ENCODE measurements at regions not wholly inside any gene's neighbourhood (a gene's known extent, or its start where the extent isn't known, plus 50 kb on each side); places are given as distances from the start of the nearest gene placed in this dataset.

DNA sequence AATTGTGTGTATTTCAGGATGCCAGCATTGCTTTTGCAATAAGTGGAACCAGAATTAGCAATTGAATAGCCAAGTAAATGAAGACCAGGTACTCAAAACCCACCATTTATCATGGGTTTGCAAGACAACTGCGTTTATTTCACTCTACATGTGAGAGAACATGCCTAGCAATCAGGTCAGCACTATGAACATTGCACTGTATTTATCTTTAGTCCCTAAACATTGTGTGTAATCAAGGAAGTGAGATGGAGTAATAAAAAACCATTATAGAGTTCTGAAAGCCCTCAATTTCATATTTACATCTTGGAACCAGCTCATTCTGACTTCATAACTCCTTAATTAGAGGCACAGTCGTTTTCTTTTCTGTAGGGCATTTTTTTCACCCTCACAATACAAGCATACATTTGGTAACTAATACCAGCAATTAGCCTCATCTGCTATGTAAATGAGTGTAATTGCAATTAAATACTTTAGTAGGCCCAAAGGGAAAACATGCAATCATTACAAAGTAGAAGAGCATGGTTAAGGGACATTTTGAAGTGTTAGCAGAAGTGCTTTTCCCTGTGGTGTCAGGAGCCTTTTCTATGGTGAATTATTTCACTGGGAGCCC, 153.1 kb upstream of the DPH6 start:
- Histone ChIP-seq H2AFZ (ENCODE audit: low read length) (no peak overlapping the region), H3K9ac (ENCODE audit: insufficient read depth, low read depth, low read length) (no peak overlapping the region), H3K4me3 (replicated peaks in 1 of 3; ENCODE audit: insufficient read depth in 1 of 3, low read depth in 2 of 3, low read length in 3 of 3) (no peak overlapping the region), H3K9me3 (ENCODE audit: low read length) (no peaks in the 10 kb centered on the region), H3K36me3 (replicated peaks in 1 of 2; ENCODE audit: control insufficient read depth in 1 of 2, insufficient read depth in 2 of 2, low read length in 2 of 2) (no peaks in the 10 kb centered on the region), H3K79me2 (ENCODE audit: insufficient read depth, low read length) (no peaks in the 10 kb centered on the region), H3K4me2 (ENCODE audit: low read depth, low read length) (no peak overlapping the region), H3K27ac (ENCODE audit: extremely low read length, insufficient read depth, low read length) (no peak overlapping the region), H3K27me3 (ENCODE audit: control insufficient read depth in 1 of 2, insufficient read depth in 2 of 2, low read length in 2 of 2) (no peaks in the 10 kb centered on the region; a peak in 1 of 5 replicates), H4K20me1 (ENCODE audit: insufficient read depth, low read length) (no peaks in the 10 kb centered on the region), H3K4me1 (ENCODE audit: insufficient read depth, low read length) (peaks cover 1% of the 10 kb centered on the region)
- CTCF ChIA-PET (ENCODE audit: low intra/inter-chr PET ratio, low total read pairs), result no interaction called here
- WGBS (ENCODE audit: low lambda C conversion rate), result 25% methylated on average over 2 of the region's 2 CpGs
- DNase-seq (ENCODE audit: low spot score), result no peak
- POLR2A ChIA-PET, result no interaction called here
- FAIRE-seq, result no peak
- no TSS peak for BruUV-seq (replicated peaks)
- intact Hi-C loops (cut with micrococcal nuclease; ENCODE audit: unreplicated experiment) (no loop called here), in situ Hi-C loops (cut with HindIII; ENCODE audit: extremely low pct_ligation_motif_present, low pct_unique_long_range_greater_than_20kb) (no loop called here)
- no peak for ATAC-seq
- TF ChIP-seq NFIC (IDR thresholded peaks at IDR 0.05; ENCODE audit: low read length) (no peak), PRMT3 (CRISPR knock-in tag; IDR thresholded peaks at IDR 0.05; ENCODE audit: borderline replicate concordance, low read depth) (no peak), TEAD2 (CRISPR knock-in tag; IDR thresholded peaks at IDR 0.05) (no peak), NR3C1 (CRISPR knock-in tag; IDR thresholded peaks at IDR 0.05) (no peak), HNRNPUL1 (IDR thresholded peaks at IDR 0.05; ENCODE audit: low read depth, low read length) (no peak), HNRNPLL (IDR thresholded peaks at IDR 0.05; ENCODE audit: low read depth, low read length, poor library complexity, severe bottlenecking) (no peak), PAWR (CRISPR knock-in tag; IDR thresholded peaks at IDR 0.05; ENCODE audit: borderline replicate concordance) (no peak), STAT6 (CRISPR knock-in tag; IDR thresholded peaks at IDR 0.05; ENCODE audit: borderline replicate concordance) (no peak), ARID2 (CRISPR knock-in tag; IDR thresholded peaks at IDR 0.05; ENCODE audit: borderline replicate concordance) (no peak), ZHX1 (CRISPR knock-in tag; IDR thresholded peaks at IDR 0.05; ENCODE audit: low read depth) (no peak), GATAD2A (CRISPR knock-in tag; IDR thresholded peaks at IDR 0.05) (no peak), ZNF431 (CRISPR knock-in tag; IDR thresholded peaks at IDR 0.05; ENCODE audit: borderline replicate concordance, low read depth) (no peak), ZSCAN20 (CRISPR knock-in tag; IDR thresholded peaks at IDR 0.05; ENCODE audit: borderline replicate concordance) (no peak), HINFP (CRISPR knock-in tag; IDR thresholded peaks at IDR 0.05; ENCODE audit: low read depth) (no peak), ZNF784 (CRISPR knock-in tag; IDR thresholded peaks at IDR 0.05; ENCODE audit: borderline replicate concordance) (no peak)
- TF ChIP-seq, protein P1, sequence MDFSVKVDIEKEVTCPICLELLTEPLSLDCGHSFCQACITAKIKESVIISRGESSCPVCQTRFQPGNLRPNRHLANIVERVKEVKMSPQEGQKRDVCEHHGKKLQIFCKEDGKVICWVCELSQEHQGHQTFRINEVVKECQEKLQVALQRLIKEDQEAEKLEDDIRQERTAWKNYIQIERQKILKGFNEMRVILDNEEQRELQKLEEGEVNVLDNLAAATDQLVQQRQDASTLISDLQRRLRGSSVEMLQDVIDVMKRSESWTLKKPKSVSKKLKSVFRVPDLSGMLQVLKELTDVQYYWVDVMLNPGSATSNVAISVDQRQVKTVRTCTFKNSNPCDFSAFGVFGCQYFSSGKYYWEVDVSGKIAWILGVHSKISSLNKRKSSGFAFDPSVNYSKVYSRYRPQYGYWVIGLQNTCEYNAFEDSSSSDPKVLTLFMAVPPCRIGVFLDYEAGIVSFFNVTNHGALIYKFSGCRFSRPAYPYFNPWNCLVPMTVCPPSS (IDR thresholded peaks at IDR 0.05), result no peak

All from HepG2 (cell line).